A549 (cell line): ENCODE measurements at regions not wholly inside any gene's neighbourhood (a gene's known extent, or its start where the extent isn't known, plus 50 kb on each side); places are given as distances from the start of the nearest gene placed in this dataset.

ENCODE experiments used
- CTCF ChIP-seq: fragments of >200 bp; sonication (Bioruptor Twin); formaldehyde crosslinking; IDR thresholded peaks from 3 replicates; pipeline ENCODE4 v1.5.1; 2016
- EP300 ChIP-seq, 2 experiments: fragments of >200 bp; sonication (Bioruptor Twin); formaldehyde crosslinking; IDR thresholded peaks; 2 replicates in 1 of 2; 3 replicates in 1 of 2; pipeline ENCODE4 v1.6.1; 2016 to 2017
- JUN ChIP-seq, 2 experiments: fragments of >200 bp; sonication (Bioruptor Twin); formaldehyde crosslinking; IDR thresholded peaks; 2 replicates in 1 of 2; 3 replicates in 1 of 2; pipeline ENCODE4 v1.6.1; 2016 to 2017
- JUNB ChIP-seq: fragments of >200 bp; sonication (Bioruptor Twin); formaldehyde crosslinking; IDR thresholded peaks from 2 replicates; pipeline ENCODE4 v1.6.1; 2016
- MAFK ChIP-seq: fragments of 450-650 bp; IDR thresholded peaks from 2 replicates; pipeline ENCODE4 v1.6.1; 2014; ENCODE audit not compliant: partially characterized antibody
- MAX ChIP-seq: IDR thresholded peaks from 2 replicates; pipeline ENCODE4 v1.6.1; 2012
- POLR2A ChIP-seq: IDR thresholded peaks from 2 replicates; pipeline ENCODE4 v1.6.1; 2012; ENCODE audit warnings: mild to moderate bottlenecking, low read length
- RCOR1 ChIP-seq: fragments of 150-350 bp; IDR thresholded peaks from 2 replicates; pipeline ENCODE4 v1.6.1; 2014; ENCODE audit warnings: antibody characterized with exemption, low read length, low read depth
- RNF2 ChIP-seq: fragments of 200-600 bp; sonication (generic); IDR thresholded peaks from 2 replicates; pipeline ENCODE4 v1.6.1; 2016; ENCODE audit warnings: low read depth, mild to moderate bottlenecking, antibody characterized with exemption, moderate library complexity, borderline replicate concordance
- TP53 ChIP-seq: fragments of 250-450 bp; sonication (Bioruptor Pico); IDR thresholded peaks from 2 replicates; pipeline ENCODE4 v1.5.0; 2021; ENCODE audit warnings: mild to moderate bottlenecking, moderate library complexity
- USF2 ChIP-seq: fragments of 450-650 bp; IDR thresholded peaks from 2 replicates; pipeline ENCODE4 v1.6.1; 2014; ENCODE audit warnings: antibody characterized with exemption
- ZFP36 ChIP-seq: fragments of 450-650 bp; IDR thresholded peaks from 2 replicates; pipeline ENCODE4 v1.6.1; 2014; ENCODE audit warnings: borderline replicate concordance; ENCODE audit not compliant: partially characterized antibody
- TF ChIP-seq, protein P1 (sequence below): fragments of >200 bp; sonication (Bioruptor Twin); formaldehyde crosslinking; IDR thresholded peaks from 3 replicates; pipeline ENCODE4 v1.6.1; 2016

DNA sequence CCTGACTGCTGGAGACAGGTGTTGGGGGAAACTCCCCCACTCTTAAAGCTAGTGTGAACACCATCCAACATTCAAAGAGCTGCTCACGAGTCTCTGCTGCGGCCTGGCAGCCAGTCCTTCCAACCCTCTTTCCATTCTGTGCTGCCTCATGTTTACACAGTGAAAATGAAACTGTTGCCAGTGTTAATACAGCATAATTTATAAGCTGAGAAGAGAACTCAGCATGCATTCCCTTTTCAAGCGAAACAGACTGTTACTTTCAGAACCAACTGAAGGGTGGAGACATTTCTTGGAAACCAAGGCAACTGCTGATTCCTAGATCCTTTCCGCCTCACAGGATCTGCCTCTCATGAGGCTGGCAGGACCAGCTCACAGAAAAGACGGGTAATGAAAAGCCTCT lies 533.8 kb upstream of the ID4 start:
- TF ChIP-seq RNF2 (no peak), JUN (IDR thresholded peaks at IDR 0.05) (no peak), JUNB (no peak), CTCF (no peak), MAFK (no peak), ZFP36 (no peak), USF2 (no peak), EP300 (IDR thresholded peaks at IDR 0.05) (no peak), RCOR1 (no peak), POLR2A (no peak), TP53 (CRISPR knock-in tag) (no peak), MAX (no peak)
- TF ChIP-seq, protein P1, sequence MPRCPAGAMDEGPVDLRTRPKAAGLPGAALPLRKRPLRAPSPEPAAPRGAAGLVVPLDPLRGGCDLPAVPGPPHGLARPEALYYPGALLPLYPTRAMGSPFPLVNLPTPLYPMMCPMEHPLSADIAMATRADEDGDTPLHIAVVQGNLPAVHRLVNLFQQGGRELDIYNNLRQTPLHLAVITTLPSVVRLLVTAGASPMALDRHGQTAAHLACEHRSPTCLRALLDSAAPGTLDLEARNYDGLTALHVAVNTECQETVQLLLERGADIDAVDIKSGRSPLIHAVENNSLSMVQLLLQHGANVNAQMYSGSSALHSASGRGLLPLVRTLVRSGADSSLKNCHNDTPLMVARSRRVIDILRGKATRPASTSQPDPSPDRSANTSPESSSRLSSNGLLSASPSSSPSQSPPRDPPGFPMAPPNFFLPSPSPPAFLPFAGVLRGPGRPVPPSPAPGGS, result no peak
